GM13976 (cell line): ENCODE measurements at regions not wholly inside any gene's neighbourhood (a gene's known extent, or its start where the extent isn't known, plus 50 kb on each side); places are given as distances from the start of the nearest gene placed in this dataset.
"Not testable (repeated sequence)": the region's sequence is repeated elsewhere in the genome, so short reads cannot be mapped to it uniquely, and the experiment has no call there.

Source experiments
- DNase-seq: peaks from one replicate; pipeline ENCODE4 v3.0.0; 2012; ENCODE audit warnings: low spot score
- in situ Hi-C: fragments of 300-500 bp; cut with MboI; formaldehyde crosslinking; loops from one replicate; pipeline ENCODE4 v1.12.0; 2022; ENCODE audit warnings: low sequenced_read_pairs, mixed read lengths, inconsistent platforms; ENCODE audit not compliant: unreplicated experiment
- TF ChIP-seq, protein P1 (sequence below): IDR thresholded peaks from 2 replicates; pipeline ENCODE4 v1.5.1; 2012; ENCODE audit warnings: borderline replicate concordance, mild to moderate bottlenecking; ENCODE audit not compliant: insufficient read depth; ENCODE audit errors: extremely low read depth, missing control alignments, control extremely low read depth

DNA sequence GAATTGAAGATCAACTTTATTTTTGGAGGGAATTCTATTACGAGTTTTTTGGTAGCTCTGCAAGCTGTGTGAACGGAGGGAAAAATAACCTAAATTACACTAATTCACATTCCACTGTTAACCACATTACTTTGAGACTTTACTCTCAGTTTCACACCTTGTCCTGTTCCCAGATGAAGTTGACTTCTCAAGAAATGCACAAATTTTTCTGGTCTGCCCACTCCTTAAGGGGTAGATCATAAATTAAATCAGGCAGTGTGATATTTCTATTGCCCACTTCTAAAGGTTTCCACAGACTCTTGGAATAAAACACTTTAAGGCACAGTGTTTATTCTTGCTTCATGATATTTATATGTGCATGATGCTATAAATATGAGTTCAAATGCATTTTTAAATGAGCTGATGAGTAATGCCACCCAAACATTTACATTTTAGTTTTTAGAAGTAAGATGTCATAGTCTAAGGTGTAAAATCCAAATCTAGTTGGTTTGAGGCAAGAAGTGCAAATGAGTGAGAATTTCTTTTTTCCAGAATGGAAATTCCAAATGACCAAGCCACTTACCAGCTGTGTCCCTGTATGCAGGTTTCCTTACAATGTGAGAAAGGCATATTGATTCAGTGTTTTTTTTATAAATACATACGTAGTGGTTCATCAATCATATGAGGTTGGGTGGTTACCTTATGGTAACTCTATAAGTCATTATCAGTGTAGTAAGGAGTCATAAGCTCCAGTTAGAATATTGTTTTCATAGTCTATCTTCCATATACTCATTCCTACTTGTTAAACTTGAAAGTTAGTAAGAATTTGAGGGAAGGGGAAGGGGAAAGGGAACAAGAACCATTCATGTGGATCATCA is 437.7 kb upstream of the MEF2C start:
- in situ Hi-C loops = no loop called here
- no peak for DNase-seq
- TF ChIP-seq, protein P1, sequence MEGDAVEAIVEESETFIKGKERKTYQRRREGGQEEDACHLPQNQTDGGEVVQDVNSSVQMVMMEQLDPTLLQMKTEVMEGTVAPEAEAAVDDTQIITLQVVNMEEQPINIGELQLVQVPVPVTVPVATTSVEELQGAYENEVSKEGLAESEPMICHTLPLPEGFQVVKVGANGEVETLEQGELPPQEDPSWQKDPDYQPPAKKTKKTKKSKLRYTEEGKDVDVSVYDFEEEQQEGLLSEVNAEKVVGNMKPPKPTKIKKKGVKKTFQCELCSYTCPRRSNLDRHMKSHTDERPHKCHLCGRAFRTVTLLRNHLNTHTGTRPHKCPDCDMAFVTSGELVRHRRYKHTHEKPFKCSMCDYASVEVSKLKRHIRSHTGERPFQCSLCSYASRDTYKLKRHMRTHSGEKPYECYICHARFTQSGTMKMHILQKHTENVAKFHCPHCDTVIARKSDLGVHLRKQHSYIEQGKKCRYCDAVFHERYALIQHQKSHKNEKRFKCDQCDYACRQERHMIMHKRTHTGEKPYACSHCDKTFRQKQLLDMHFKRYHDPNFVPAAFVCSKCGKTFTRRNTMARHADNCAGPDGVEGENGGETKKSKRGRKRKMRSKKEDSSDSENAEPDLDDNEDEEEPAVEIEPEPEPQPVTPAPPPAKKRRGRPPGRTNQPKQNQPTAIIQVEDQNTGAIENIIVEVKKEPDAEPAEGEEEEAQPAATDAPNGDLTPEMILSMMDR = no peak

DNA sequence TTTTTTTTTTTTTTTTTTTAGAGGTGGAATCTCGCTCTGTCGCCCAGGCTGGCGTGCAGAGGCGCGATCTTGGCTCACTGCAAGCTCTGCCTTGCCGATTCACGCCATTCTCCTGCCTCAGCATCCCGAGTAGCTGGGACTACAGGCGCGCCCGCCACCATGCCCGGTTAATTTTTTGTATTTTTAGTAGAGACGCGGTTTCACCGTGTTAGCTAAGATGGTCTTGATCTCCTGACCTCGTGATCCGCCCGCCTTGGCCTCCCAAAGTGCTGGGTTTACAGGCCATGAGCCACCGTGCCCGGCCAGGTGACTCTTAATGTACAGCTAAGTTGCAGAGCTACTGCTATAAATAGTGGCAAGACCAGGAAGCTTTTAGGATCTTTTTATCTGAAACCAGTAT is 434.9 kb upstream of the MEF2C start:
- DNase-seq, in situ Hi-C loops: not testable (repeated sequence)

GRCh38 chr5:89315286-89316100 is 432.5 kb upstream of the MEF2C start:
- TF ChIP-seq, protein P1 = no peak
- DNase-seq = no peak
- in situ Hi-C loops = no loop called here

GRCh38 chr5:89313804-89314588 is 431.0 kb upstream of the MEF2C start:
- TF ChIP-seq, protein P1 = no peak
- DNase-seq = peak; percentile 55
- in situ Hi-C loops = no loop called here

GRCh38 chr5:89313044-89313443 is 430.1 kb upstream of the MEF2C start:
- in situ Hi-C loops = no loop called here
- TF ChIP-seq, protein P1 = no peak

DNA sequence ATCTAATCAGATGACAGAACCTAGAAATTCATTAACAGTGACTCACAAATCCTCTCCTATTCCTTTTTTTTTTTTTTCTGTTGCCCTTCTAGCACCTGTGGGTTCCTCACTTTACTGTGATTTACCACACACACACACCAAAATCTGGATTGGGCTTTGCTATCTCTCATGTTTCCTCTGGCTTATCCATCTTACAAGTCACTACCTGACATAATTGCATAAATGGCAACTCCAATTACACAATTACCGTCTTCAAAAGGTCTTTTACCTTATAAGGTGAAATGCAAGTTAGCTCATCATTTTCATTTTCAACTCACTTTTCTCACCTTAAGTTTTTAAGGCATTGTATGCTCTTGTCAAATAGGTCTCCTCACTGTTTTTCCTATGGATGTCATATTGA is 426.3 kb upstream of the MEF2C start:
- in situ Hi-C loops = no loop called here
- DNase-seq = no peak
- TF ChIP-seq, protein P1 = no peak

More at GRCh38 chr5:89313044-89313443, 430.1 kb upstream of the MEF2C start:
- DNase-seq = no peak

- TF ChIP-seq, protein P1 = no peak
- in situ Hi-C loops = no loop called here
- no peak for DNase-seq
These were observed 425.6 kb upstream of the MEF2C start for GRCh38 chr5:89308606-89309040.
